ACC112 (cell line): ENCODE measurements at regions not wholly inside any gene's neighbourhood (a gene's known extent, or its start where the extent isn't known, plus 50 kb on each side); places are given as distances from the start of the nearest gene placed in this dataset.

Experiments
- H2AFZ ChIP-seq: fragments of 200-600 bp; sonication (generic); one replicate; pipeline ENCODE4 v1.6.0; 2017; ENCODE audit warnings: antibody characterized with exemption, low read length; ENCODE audit not compliant: unreplicated experiment
- H3K27ac ChIP-seq: fragments of 200-600 bp; sonication (generic); 2 replicates; pipeline ENCODE4 v1.5.1; 2014; ENCODE audit warnings: low read depth, mild to moderate bottlenecking, antibody characterized with exemption, low read length, moderate library complexity
- H3K27me3 ChIP-seq: fragments of 200-600 bp; sonication (generic); 2 replicates; pipeline ENCODE4 v1.6.1; 2014; ENCODE audit warnings: mild to moderate bottlenecking, antibody characterized with exemption, low read length, moderate library complexity, mixed read lengths; ENCODE audit not compliant: insufficient read depth
- H3K36me3 ChIP-seq: fragments of 200-600 bp; sonication (generic); 2 replicates; pipeline ENCODE4 v1.6.1; 2016; ENCODE audit warnings: mild to moderate bottlenecking, antibody characterized with exemption, low read length, moderate library complexity, mixed read lengths; ENCODE audit not compliant: insufficient read depth
- H3K4me1 ChIP-seq: fragments of 200-600 bp; sonication (generic); one replicate; pipeline ENCODE4 v1.6.1; 2016; ENCODE audit warnings: low read length, mixed read lengths; ENCODE audit not compliant: insufficient read depth, unreplicated experiment, control insufficient read depth
- H3K4me3 ChIP-seq: fragments of 200-600 bp; sonication (generic); 2 replicates; pipeline ENCODE4 v1.5.1; 2014; ENCODE audit warnings: mild to moderate bottlenecking, low read depth, low read length
- H3K79me2 ChIP-seq: fragments of 200-600 bp; sonication (generic); one replicate; pipeline ENCODE4 v1.6.0; 2016; ENCODE audit warnings: low read length; ENCODE audit not compliant: control insufficient read depth, unreplicated experiment, insufficient read depth

DNA sequence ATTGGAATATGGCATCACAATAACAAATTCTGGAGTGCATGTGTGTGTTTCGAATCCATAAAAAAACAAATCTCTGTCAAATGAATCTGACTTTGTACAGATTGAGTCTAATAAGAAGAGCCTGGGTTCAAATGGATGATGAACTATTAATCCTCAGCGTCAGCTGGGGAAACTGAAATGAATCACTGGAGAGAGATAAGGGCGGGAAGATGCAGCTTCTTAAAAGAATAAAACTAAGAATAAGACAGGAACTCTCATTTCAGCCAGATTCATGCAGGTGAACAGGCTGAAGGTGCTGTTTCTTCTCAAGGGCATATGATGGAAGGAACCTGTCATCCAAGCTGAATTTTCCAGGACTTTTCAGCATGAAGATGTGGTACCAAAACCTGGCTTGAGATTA is 202.6 kb upstream of the TRIB2 start:
- H3K4me3 ChIP-seq: no peak overlapping the region
- H3K27me3 ChIP-seq: no peaks in the 10 kb centered on the region
- H3K4me1 ChIP-seq: no peaks in the 10 kb centered on the region
- H2AFZ ChIP-seq: no peak overlapping the region
- H3K79me2 ChIP-seq: no peaks in the 10 kb centered on the region
- H3K36me3 ChIP-seq: no peaks in the 10 kb centered on the region
- H3K27ac ChIP-seq: no peak overlapping the region

DNA sequence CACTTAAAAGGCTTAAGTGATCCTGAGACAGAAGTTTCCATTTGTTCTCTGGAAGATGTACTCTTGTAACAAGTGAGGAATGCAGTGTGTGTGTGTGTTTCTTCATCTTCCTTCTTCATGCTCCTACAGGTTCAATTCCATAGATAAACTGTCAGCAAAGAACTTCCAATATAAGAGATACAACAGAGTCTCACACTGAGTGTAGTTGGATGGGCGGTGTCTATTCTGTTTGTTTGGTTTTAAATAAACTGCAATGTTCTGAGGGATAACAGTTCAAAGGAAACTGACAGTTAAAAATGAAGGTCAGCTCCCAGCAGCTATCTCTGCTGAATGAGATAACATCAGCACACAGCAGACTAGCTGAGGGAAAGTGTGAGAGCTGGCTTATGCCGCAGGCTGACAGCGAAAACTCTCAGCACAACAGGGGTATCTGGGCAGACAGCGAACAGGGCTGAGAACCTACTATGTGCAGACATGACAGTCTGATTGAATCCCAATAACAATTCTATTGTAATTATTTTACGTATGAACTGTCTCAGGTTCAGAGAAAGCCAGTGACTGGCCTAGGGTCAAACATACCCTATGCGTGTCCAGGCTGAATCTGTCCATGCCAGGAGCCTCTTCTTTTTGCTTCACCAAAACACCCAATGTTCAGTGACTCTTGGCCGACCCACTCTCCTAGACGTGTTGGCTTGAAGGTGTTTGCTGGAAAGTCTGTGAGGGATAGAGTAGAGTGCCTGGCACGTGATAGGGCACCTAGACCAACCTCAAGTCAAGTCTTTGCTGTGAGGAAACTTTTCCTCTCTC is 201.9 kb upstream of the TRIB2 start:
- Histone ChIP-seq H2AFZ (no peak overlapping the region), H3K27me3 (no peaks in the 10 kb centered on the region)

DNA sequence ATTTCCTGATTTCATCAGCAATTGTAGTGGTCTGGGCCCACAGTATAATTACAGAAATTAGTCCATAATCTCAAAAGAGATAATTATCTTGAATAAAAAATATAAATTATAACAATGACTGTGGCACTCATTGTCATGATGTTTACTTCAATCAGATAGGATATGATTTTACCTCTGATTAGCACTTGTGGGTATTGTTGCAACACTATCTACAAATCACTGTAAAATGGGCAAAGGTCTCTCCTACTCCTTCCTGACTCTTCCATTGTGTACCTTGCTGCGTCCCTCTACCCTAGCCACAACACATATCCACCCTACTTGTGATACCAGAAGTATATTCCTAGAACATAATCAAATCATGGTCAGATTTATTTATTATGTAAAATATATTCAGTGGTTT is 200.9 kb upstream of the TRIB2 start:
- H3K4me1 ChIP-seq: no peaks in the 10 kb centered on the region
- H3K27me3 ChIP-seq: no peaks in the 10 kb centered on the region
- H3K4me3 ChIP-seq: no peak overlapping the region
- H3K27ac ChIP-seq: no peak overlapping the region
- no peaks in the 10 kb centered on the region for H3K36me3 ChIP-seq
- H2AFZ ChIP-seq: no peak overlapping the region
- no peaks in the 10 kb centered on the region for H3K79me2 ChIP-seq

More for the DNA sequence above, 201.9 kb upstream of the TRIB2 start:
- H3K4me1 ChIP-seq: no peaks in the 10 kb centered on the region
- no peaks in the 10 kb centered on the region for H3K36me3 ChIP-seq
- H3K79me2 ChIP-seq: no peaks in the 10 kb centered on the region
- no peak overlapping the region for H3K27ac ChIP-seq
- no peak overlapping the region for H3K4me3 ChIP-seq

DNA sequence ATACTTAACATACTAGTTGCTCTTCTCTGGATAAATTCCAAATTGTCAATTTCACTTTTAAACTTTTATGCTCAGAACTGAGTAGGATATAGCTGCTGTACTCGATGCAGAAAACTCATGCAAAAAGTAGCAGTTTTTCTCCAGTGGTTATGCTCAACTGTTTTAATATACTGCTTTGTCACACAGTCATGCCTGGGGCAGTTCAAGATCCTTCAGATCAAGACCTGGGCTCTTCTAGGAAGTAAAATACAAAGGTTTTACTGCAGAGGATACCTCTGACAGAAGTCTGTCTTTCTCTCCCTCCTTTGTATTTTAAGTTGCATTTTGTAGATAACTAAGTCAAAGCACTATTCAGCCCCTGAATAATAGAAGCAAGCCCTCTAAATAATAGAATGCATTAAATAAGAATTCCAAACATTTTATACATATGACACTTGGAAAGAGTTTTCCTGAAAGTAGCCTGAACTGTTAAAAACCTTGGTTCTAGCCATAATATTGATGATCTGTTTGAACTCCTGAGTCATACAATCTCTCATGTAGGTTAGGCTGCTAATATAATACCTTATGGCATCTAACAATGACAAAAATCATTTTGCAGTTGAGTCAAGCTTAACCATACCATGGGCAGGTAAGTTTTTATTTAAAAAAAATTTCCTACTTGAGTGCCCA is 183.3 kb upstream of the TRIB2 start:
- Histone ChIP-seq H3K4me1 (peaks cover 34% of the 10 kb centered on the region), H3K36me3 (no peaks in the 10 kb centered on the region), H3K27me3 (no peaks in the 10 kb centered on the region), H2AFZ (peak overlapping the region; percentile 94), H3K4me3 (peak overlapping the region; percentile 14; the same call in 1 of the 2 replicates), H3K79me2 (no peaks in the 10 kb centered on the region), H3K27ac (peak overlapping the region; percentile 93)

DNA sequence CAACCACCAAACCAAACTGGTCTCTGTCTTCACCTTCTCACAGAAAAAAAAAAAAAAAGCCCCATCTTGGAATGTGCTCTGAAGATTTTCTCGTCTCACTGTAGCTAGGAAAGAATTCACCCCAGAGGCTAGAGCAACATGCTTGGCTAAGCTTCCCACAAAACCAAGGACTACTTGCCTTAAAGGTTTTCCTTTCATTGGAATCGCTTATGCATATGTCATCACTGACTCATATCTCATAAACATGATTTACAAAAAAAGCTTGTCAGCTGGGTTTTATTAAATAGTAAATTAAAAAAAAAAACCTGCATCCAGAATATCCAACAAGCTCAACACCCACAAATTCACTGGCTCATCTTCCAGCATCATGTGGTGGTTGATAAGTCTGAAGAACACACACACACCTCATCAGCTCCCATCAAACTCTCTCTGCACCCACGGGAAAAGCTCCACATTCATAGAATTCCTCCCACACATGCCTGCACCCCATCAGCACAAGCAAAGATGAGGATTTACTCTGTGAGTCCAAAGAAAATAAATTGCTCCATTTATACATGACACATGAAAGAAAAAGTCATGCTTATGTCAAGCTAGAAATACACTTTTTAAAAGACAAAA is 182.0 kb upstream of the TRIB2 start:
- H3K4me3 ChIP-seq: peak overlapping the region; percentile 47
- H3K4me1 ChIP-seq: peaks cover 34% of the 10 kb centered on the region
- peak overlapping the region; percentile 94 for H2AFZ ChIP-seq
- no peaks in the 10 kb centered on the region for H3K79me2 ChIP-seq
- no peaks in the 10 kb centered on the region for H3K36me3 ChIP-seq
- H3K27me3 ChIP-seq: no peaks in the 10 kb centered on the region
- H3K27ac ChIP-seq: peak overlapping the region; percentile 93

DNA sequence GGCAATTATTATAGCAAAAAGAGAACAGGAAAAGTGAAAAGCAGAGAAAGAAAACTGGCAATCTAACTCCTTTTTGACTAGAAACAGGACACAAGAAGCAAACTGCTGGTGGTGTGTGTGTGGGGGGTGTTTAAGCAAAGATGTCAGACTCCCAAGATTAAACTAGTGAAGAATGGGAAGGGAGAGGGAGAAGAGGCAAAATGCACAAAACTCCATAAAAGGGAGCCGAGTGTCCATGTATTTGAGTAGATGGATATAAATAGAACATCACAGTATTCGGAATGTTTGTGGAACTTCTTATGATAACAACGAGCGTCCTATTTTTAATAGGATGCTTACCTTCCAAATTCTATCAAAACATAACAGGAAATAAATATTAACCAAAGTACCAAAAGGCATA is 179.8 kb upstream of the TRIB2 start:
- Histone ChIP-seq H3K27ac (no peak overlapping the region), H3K4me3 (no peak overlapping the region), H3K27me3 (no peaks in the 10 kb centered on the region), H2AFZ (no peak overlapping the region), H3K4me1 (peaks cover 34% of the 10 kb centered on the region), H3K79me2 (no peaks in the 10 kb centered on the region), H3K36me3 (no peaks in the 10 kb centered on the region)

DNA sequence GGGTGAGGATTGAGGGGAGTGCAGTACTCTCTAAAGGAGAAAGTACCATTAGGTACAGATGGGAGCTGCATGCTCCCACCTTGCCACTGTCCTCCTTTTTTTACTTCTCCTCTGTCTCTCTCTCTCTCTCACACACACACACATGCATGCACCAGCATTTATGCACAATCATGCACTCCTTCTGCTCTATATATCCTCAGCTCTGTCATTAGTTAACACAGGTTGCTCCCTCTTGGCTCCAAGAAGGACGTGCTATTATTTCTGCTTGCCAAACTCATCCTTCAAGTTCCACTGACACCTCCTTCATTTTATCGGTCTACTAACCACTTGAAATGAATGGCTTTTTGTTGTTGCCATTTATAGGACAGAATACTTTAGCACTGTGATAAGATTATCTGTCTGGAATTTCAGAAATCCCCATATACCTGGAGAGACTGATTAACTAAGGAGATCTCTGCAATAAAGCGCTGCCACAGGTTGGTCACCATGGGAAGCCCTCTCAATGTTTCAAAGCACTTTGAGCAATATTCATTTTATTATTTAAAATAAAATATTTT is 178.5 kb upstream of the TRIB2 start:
- no peak overlapping the region for H3K27ac ChIP-seq
- peaks cover 29% of the 10 kb centered on the region for H3K4me1 ChIP-seq
- no peak overlapping the region for H2AFZ ChIP-seq
- H3K4me3 ChIP-seq: no peak overlapping the region
- H3K27me3 ChIP-seq: no peaks in the 10 kb centered on the region
- no peaks in the 10 kb centered on the region for H3K79me2 ChIP-seq
- no peaks in the 10 kb centered on the region for H3K36me3 ChIP-seq

DNA sequence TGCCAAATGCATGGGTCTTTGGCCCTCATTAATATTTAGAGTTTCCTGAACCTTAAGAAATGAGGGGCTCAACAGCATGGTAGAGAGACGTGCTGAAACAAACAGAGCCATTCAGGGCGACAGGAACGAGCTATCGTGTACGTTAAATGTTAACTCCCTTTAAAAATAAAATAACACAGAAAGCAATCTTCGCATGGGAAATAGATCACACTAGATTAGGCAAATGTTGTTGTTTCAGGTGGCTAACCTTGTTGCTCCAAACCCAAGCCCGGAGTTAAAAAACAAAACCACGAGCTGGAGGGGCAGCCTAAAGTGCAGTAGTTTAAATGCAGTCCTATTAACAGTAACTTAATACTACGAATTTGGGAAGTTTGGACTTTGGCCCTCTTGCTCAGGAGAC is 177.4 kb upstream of the TRIB2 start:
- Histone ChIP-seq H3K27me3 (no peaks in the 10 kb centered on the region), H3K79me2 (no peaks in the 10 kb centered on the region), H2AFZ (no peak overlapping the region), H3K4me1 (peaks cover 18% of the 10 kb centered on the region), H3K4me3 (no peak overlapping the region), H3K36me3 (no peaks in the 10 kb centered on the region), H3K27ac (no peak overlapping the region)

DNA sequence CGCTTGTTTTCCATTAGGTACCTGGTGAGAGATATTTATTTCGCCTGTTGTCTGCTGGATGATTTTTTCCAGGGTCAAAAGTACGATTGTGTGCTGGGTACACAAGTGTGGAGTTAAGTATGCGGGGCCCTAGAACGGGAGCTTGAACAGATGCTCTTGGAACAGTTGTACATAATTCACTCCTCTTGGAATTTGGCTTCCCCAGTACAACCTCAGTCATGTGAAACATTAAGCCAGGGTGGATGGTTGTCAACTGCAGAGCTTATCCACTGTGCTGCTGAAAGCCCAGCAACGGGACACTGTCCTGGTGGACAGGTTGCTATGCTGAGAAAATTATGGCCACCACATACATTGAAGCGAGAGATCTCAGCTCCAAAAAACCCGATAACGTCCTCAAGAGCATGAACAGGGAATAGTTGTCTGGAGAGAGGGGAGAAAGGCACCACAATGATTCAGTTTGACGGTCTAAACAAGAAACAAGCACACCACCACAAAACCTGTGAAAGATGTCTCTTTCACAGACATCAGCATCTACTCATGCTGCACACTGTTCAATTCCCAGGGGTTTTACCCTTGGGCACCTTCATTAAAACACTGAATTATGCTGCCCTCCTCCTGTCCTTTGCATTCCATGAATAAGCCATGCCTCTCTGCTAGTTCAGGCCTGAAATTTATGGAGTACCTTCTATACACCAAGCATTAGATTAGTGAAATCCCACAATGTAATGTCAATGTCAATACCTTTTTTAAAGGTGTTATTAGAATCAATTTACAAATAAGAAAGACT is 176.8 kb upstream of the TRIB2 start:
- Histone ChIP-seq H3K79me2 (no peaks in the 10 kb centered on the region), H3K27me3 (no peaks in the 10 kb centered on the region), H3K27ac (no peak overlapping the region), H3K4me1 (peaks cover 12% of the 10 kb centered on the region), H2AFZ (no peak overlapping the region), H3K36me3 (no peaks in the 10 kb centered on the region), H3K4me3 (no peak overlapping the region)
